Embryonic facial prominence (tissue), 1 donor: ENCODE measurements at regions not wholly inside any gene's neighbourhood (a gene's known extent, or its start where the extent isn't known, plus 50 kb on each side); places are given as distances from the start of the nearest gene placed in this dataset.

Experiments used
- DNase-seq: peaks from one replicate; pipeline ENCODE4 v3.0.0-alpha.2; 2016; ENCODE audit errors: extremely low spot score

DNA sequence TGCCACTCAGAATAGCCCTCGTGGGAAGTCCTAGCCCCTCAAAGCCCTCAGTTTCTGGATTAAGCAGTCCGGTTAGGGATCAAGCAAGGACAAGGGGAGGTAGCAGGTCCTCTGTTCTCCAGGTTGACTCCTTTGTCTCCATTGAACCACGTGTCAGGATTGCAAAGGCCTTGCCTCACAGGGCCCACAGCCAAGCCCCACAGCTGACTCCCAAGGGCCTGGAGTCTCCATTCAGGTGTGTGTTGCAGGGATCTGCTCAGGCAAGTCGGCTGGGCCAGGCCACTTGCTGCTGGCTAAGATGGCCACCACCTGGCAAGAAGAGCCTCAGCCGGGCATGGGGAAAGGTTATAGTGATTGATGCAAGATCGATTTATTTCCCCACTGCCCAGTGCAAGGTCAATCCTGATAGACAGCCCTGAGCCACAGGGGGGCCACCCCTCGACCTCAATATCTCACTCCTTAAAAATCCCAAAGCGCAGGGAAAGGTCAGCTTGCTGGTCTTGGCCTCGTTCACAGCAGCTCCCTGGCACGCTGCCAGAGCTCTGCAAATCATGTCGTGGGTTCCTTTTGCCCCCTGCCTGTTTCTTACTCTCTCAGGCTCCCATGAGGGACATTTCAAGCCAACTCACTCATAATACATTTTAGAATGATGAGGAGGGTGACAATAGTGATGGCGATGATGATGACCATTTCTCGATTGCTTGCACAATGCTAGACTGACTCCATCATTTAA lies 75.9 kb downstream of the EDN3 start:
- no peak for DNase-seq

- no peak for DNase-seq
These were observed 76.6 kb downstream of the EDN3 start for GRCh38 chr20:59376998-59377397.

GRCh38 chr20:59377842-59378241 lies 77.4 kb downstream of the EDN3 start:
- no peak for DNase-seq

DNA sequence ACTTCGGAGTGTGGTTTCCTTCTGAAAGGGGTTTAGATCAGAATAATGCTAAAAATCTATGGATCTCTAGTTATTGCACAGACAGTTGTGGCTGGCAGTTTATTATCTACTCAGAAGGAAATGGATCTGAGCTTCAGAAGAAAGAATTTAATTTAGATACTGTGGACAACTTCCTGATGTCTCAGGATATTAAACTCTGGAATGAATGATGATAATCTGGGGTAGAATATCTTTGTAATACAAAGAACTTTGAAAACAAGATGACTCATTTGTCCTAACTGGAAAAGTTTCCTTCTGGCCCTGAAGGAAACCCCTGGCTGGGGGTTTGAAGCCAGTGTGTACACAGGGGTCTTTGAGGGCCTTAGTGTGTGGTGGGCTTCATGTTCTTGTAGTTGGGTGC lies 78.0 kb downstream of the EDN3 start:
- DNase-seq: no peak

DNA sequence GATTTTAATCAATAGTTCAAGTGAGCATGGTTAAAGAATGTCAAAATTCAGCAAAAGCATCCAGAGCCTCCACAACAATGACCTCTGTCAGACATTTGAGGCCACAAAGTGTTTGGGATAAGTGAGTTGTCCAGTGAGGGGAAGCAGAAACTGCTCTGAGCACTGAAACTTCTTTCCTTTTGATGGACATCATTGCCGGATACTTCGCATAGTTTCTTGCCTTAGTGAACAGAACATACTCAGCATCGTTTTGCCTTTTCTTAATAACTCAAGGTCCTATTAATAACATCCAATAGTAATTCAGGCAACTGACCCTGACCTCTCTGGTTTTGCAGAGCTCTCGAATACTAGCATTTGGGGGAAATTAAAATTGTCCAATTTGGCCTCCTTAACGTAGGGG lies 78.6 kb downstream of the EDN3 start:
- DNase-seq: no peak

DNA sequence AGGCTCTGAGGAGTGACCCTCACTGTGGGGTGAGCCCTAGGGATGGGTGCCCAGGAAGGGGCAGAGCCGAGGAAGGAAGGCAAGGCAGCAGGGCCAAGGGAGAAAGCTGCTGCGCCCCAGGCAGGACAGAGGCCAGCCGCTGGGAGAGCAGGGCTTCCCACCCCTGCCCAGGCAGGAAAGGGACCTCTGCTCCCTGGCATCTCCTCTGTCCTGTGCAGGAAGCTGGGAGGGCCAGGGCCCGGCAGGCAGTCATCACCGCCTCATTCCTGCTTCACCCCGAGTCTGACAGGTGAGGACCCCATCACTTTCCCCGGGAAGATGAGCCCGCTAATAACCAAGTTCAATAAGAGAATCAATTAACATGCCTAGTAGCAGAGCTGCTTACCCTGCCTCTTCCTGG lies 81.3 kb downstream of the EDN3 start:
- no peak for DNase-seq

- DNase-seq: no peak
These were observed 81.8 kb downstream of the EDN3 start for GRCh38 chr20:59382157-59382725.

GRCh38 chr20:59382907-59383306 lies 82.5 kb downstream of the EDN3 start:
- no peak for DNase-seq

- DNase-seq: no peak
These were observed 84.6 kb downstream of the EDN3 start for GRCh38 chr20:59385038-59385437.

GRCh38 chr20:59385480-59385879 lies 85.1 kb downstream of the EDN3 start:
- DNase-seq: no peak

GRCh38 chr20:59386809-59387208 lies 86.4 kb downstream of the EDN3 start:
- DNase-seq: no peak

DNA sequence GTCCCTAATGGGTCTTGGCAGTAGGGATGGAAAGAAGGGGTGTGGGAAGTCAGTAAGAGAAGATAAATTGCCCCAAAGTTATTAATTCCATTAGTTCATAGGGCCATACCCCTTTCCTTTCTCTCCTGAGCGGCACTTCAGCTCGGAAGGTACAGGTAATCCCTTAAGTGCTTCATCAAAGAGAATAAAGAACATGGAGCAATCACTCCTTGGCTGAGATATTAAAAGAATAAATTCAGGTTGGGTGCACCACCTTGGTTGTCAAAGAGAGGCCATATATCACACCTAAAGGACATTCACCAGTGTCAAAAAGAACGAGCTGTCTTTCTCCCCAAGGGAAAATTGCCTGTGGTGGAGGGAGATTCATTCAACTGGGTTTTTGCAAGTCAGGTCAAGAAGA lies 87.5 kb downstream of the EDN3 start:
- no peak for DNase-seq

- DNase-seq: no peak
These were observed 88.0 kb downstream of the EDN3 start for GRCh38 chr20:59388402-59388801.

GRCh38 chr20:59390437-59390836 lies 90.0 kb downstream of the EDN3 start:
- DNase-seq: no peak

DNA sequence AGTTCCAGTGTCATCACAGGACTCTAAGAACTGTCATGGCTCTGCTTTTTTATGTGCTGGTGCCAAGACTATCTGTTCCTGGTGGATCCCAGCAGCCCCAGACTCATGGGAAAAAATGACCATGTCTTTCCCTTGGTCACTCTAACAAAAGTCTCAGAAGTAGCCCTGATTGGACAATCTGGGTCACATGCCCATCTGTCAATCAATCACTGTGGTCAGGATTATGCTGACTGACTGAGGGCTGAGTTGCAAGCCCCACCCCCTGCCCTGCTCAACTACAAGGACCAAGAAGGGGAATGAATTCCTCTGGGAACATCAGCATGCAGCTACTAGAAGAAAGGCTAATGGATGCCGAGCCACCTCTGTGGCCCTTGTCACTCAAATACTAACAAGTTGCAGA lies 91.6 kb downstream of the EDN3 start:
- DNase-seq: no peak

GRCh38 chr20:59392736-59393135 lies 92.3 kb downstream of the EDN3 start:
- no peak for DNase-seq

- no peak for DNase-seq
These were observed 92.7 kb downstream of the EDN3 start for GRCh38 chr20:59393142-59393541.

DNA sequence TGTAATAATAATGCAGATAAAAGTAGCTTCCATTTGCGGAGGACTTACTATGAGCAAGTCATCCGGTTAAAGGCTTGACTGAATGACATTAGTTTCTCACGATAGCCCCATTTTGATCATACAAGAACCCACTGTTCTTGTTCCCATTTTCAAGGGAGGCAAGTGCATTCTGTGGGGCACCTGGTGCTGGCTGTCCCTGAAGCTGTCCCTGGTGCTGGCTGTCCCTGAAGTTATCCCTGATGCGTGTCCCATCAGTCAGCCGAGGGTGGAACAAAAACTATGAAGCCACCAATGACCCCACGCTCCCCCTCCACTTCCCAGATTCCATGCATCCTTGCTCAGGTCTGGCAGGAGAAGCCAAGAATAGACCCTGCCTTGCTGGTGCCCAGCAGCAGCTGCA lies 95.3 kb downstream of the EDN3 start:
- DNase-seq: no peak

GRCh38 chr20:59398537-59399205 lies 98.3 kb downstream of the EDN3 start:
- no peak for DNase-seq

DNA sequence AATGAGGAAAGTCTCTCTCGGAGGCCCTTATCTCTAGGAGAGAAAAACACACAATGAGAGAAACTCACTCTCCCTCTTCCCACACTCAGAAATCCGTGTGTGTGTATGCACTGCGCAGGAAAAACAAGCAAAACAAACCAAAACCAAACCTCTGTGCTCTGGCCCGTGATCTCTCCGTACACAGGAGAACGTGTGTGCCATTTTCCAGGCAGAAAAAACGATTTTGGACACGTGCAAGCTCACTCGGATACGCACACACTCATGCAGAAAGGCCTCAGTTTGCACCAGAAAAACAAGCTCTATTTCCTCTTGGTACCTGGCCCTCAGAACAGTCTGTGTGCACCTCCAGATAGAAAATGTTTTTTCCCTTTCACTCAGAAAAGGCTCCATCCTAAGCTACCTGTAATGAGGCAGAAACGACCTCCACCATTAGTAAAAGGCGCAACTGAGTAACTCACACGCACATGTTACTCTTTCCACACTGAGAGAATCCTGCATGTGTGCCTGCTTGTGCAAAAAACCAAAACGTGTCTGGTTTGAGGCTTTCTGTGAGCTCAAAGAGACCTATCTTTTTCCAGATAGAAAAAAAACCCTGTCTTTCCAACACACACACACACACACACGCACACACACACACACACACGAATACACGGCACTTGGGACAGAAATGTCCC lies 99.2 kb downstream of the EDN3 start:
- no peak for DNase-seq

DNA sequence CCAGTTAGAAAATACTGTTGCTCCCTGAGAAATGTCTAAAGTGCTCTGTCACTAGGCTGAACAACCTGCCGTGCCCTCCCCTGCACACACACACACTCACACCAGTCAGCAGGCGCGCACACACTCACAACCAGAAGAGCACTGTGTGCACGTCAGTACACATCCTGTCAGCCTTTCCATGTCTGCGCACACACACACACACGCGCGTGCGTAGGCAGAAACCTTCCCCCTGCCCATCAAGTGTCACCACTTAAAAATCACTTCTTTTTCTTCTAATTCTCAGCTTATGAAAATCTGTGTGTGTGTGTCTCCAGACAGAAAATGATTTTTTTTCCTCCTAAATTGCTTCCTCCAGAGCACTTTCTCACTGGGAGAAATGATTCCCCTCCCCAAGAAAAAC lies 100.3 kb downstream of the EDN3 start:
- no peak for DNase-seq

- peak; percentile 56 for DNase-seq
These were observed 102.3 kb downstream of the EDN3 start for GRCh38 chr20:59402681-59403080.
